Stimulated activated memory B cell treated with anti-CD40 and anti-IgM and Interleukin-4, amounts not matched to agents 10 μg/mL and 1 μg/mL and 100 μg/mL, for 72 hours (primary cell): ENCODE measurements at regions not wholly inside any gene's neighbourhood (a gene's known extent, or its start where the extent isn't known, plus 50 kb on each side); places are given as distances from the start of the nearest gene placed in this dataset.
"Not testable (repeated sequence)": the region's sequence is repeated elsewhere in the genome, so short reads cannot be mapped to it uniquely, and the experiment has no call there.

Experiments used
- ATAC-seq: fragments of 150-1000 bp; cut with Tn5 transposase; 2 replicates; pipeline ENCODE4 v1.10.0; 2021
- H3K27ac Mint-ChIP-seq: one replicate; pipeline ENCODE4 v1.8.0; 2022; ENCODE audit warnings: mild to moderate bottlenecking, mixed read lengths
- H3K27me3 Mint-ChIP-seq: one replicate; pipeline ENCODE4 v1.8.0; 2022; ENCODE audit warnings: mixed read lengths
- H3K36me3 Mint-ChIP-seq: one replicate; pipeline ENCODE4 v1.8.0; 2022; ENCODE audit warnings: mixed read lengths
- H3K4me1 Mint-ChIP-seq: one replicate; pipeline ENCODE4 v1.8.0; 2022; ENCODE audit warnings: mixed read lengths
- H3K4me3 Mint-ChIP-seq: one replicate; pipeline ENCODE4 v1.8.0; 2022; ENCODE audit warnings: mild to moderate bottlenecking, moderate library complexity, mixed read lengths
- H3K9me3 Mint-ChIP-seq: one replicate; pipeline ENCODE4 v1.8.0; 2022; ENCODE audit warnings: mixed read lengths

DNA sequence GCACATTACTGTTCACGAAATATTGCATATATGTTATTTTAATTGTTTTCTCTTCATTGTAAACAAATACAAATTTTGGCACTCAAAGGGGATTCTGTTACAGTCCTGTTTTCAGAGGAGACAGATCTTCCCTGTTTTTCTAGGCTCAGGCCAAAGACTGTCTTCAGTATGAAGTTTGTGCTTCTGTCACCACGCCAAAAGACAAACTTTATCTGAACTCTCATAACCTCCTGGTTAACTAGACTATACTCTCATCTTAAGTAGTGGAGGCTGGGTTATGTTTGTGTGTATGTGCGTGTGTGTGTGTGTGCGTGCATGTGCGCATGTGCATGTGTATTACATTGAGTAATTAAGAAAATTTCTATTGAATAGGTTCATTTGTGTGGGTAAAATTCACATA lies 676.8 kb upstream of the HS3ST1 start:
- Mint-ChIP-seq H3K9me3 (peaks cover 3% of the 10 kb centered on the region), H3K4me3 (no peak overlapping the region), H3K36me3 (no peaks in the 10 kb centered on the region), H3K27me3 (no peaks in the 10 kb centered on the region), H3K27ac (no peak overlapping the region), H3K4me1 (no peaks in the 10 kb centered on the region)
- ATAC-seq, result no peak

DNA sequence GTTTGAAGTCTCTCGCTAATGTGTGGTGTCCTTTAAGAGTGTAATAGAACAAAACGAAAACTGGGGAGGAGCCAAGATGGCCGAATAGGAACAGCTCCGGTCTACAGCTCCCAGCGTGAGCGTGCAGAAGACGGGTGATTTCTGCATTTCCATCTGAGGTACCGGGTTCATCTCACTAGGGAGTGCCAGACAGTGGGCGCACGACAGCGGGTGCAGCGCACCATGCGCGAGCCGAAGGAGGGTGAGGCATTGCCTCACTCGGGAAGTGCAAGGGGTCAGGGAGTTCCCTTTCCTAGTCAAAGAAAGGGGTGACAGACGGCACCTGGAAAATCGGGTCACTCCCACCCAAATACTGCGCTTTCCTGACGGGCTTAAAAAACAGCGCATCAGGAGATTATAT lies 661.2 kb upstream of the HS3ST1 start:
- not testable (repeated sequence) for H3K9me3 Mint-ChIP-seq, H3K27ac Mint-ChIP-seq, H3K27me3 Mint-ChIP-seq, H3K36me3 Mint-ChIP-seq, ATAC-seq, H3K4me3 Mint-ChIP-seq, H3K4me1 Mint-ChIP-seq

DNA sequence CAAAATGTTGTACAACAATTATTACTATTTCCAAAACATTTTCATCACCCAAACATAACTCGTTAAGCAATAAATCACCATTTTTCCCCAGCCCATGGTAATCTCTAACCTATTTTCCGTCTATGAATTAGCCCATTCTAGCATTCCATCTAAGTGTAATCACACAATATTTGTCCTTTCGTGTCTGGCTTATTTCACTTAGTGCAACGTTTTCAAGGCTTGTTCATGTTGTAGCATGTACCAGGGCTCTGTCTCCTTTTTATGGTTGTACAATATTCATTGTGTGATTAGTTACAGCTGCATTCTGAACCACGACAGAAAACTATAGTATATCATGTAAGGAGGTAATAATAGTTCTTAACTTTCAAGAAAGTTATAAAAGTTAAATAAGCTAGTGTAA lies 656.0 kb upstream of the HS3ST1 start:
- H3K36me3 Mint-ChIP-seq, result no peaks in the 10 kb centered on the region
- no peak overlapping the region for H3K27ac Mint-ChIP-seq
- H3K9me3 Mint-ChIP-seq, result no peaks in the 10 kb centered on the region
- ATAC-seq, result no peak
- no peaks in the 10 kb centered on the region for H3K4me1 Mint-ChIP-seq
- no peaks in the 10 kb centered on the region for H3K27me3 Mint-ChIP-seq
- no peak overlapping the region for H3K4me3 Mint-ChIP-seq

DNA sequence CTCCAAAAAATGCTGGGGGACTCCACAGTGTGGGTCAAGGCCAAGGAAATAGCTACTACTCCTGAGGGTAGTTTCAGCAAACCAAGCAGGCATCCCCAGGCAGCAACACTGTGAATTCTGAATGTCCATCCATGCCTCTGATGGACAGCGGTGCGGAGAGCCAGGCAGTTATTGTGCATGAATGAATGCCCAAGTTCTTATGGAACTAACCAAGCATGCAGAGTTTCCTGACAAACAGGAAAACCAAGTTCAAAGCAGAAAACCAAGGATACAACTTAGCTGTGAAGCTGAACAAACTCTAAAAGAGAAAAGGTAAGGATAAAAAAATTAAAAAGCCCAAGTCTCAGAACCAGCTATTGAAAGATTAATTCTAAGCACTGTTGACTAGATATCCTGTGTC lies 642.6 kb upstream of the HS3ST1 start:
- Mint-ChIP-seq H3K9me3 (peaks cover 3% of the 10 kb centered on the region), H3K4me1 (no peaks in the 10 kb centered on the region), H3K27me3 (no peaks in the 10 kb centered on the region), H3K36me3 (no peaks in the 10 kb centered on the region), H3K27ac (no peak overlapping the region), H3K4me3 (no peak overlapping the region)
- no peak for ATAC-seq

DNA sequence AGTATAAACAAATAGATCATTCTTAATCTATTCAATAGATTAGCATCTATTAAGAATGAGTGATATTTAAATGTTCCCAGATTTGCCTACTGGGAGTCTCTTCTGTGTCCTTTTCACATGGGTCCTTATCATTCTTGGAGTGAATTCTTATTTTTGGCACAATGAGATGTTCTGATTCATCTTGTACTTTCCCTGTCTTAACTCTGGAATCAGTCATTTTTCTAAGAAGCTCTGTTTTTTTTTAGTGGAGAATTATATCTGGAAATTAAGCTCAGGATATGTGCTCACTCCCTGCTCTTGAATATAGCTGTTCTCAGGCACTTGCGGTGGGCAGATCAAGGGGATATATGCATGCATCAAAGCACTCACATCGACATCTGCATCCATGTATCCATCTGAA lies 625.3 kb upstream of the HS3ST1 start:
- Mint-ChIP-seq H3K4me3 (no peak overlapping the region), H3K9me3 (peaks cover 9% of the 10 kb centered on the region), H3K27me3 (no peaks in the 10 kb centered on the region), H3K27ac (no peak overlapping the region), H3K4me1 (no peaks in the 10 kb centered on the region), H3K36me3 (no peaks in the 10 kb centered on the region)
- no peak for ATAC-seq

DNA sequence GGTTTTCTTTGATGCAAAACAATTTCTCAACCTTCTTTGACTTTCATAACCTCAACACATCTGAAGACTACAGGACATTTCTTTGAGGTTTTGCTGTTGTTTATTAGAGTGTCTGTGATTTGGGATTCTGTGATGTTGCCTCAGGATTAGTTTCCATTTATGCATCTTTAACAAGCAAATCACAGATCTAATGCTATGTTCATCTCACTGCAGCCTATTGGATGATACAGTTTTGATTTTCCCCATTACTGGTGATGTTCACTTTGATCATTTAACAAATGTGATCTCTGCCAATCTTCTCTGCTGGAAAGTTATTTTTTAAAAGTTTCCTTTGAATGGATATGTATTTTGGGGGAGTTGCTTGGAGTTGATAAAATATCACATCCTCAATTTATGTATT lies 624.9 kb upstream of the HS3ST1 start:
- no peak overlapping the region for H3K27ac Mint-ChIP-seq
- H3K27me3 Mint-ChIP-seq, result no peaks in the 10 kb centered on the region
- no peak for ATAC-seq
- H3K36me3 Mint-ChIP-seq, result no peaks in the 10 kb centered on the region
- peaks cover 9% of the 10 kb centered on the region for H3K9me3 Mint-ChIP-seq
- H3K4me3 Mint-ChIP-seq, result no peak overlapping the region
- no peaks in the 10 kb centered on the region for H3K4me1 Mint-ChIP-seq

DNA sequence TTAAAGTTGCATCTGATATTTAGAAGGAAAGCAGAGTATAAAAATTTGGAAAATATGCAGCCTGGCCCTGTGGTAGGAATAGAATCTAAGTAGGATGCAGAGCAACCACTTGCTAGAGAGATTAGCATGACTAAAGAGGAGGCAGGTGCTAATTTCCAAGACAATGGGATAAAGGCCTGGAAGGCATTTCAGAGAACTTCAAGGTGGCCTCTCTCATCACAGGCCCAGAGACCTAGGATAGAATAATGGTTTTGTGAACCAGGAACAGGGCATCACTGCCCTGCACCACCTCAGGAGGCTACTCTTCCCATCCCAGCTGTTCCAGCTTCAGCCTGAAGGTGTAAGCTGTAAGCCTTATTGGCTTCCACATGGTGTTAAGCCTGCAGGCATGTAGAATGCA lies 621.7 kb upstream of the HS3ST1 start:
- Mint-ChIP-seq H3K4me3 (no peak overlapping the region), H3K27ac (no peak overlapping the region), H3K36me3 (no peaks in the 10 kb centered on the region), H3K4me1 (no peaks in the 10 kb centered on the region), H3K9me3 (peaks cover 9% of the 10 kb centered on the region), H3K27me3 (no peaks in the 10 kb centered on the region)
- ATAC-seq, result no peak

DNA sequence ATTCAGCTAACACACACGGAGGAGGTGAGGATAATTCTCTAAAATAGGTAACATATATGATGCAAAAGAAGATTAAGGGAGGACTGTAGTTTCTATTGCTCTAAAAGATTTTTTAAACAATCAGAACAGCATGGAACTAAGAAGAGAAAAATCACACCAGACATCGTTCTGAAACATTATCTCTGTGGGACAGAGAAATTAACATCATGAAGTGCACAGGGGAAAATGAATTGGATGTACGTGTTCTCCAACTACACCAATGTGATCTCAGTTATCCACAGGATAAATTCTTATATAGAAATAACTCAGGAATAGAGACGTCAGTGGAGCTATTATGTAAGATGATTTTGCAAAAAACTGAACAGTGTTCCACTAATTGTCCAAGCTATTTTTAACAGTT lies 614.1 kb upstream of the HS3ST1 start:
- H3K4me3 Mint-ChIP-seq, result no peak overlapping the region
- no peaks in the 10 kb centered on the region for H3K4me1 Mint-ChIP-seq
- no peak overlapping the region for H3K27ac Mint-ChIP-seq
- H3K9me3 Mint-ChIP-seq, result peaks cover 11% of the 10 kb centered on the region
- H3K27me3 Mint-ChIP-seq, result no peaks in the 10 kb centered on the region
- H3K36me3 Mint-ChIP-seq, result no peaks in the 10 kb centered on the region
- no peak for ATAC-seq

DNA sequence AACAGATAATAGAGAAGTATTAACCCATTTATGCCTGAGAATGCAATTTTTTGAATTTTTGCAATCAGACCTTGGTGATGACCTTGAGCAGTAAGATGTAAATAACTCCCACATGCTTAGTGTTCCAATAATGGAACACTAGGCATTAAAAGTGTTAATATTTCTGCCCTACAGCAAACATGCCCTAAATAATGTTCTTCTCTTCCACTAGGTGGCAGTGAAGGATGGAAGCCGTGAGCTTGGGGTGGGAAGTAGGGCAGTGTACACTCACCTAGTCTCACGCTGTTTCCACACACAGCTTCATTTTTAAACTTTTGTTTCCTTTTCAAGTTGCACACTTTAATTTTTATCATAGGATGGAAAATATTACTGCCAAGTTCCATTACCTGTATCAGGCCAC lies 613.1 kb upstream of the HS3ST1 start:
- no peak for ATAC-seq
- Mint-ChIP-seq H3K27ac (no peak overlapping the region), H3K4me1 (no peaks in the 10 kb centered on the region), H3K4me3 (no peak overlapping the region), H3K27me3 (no peaks in the 10 kb centered on the region), H3K36me3 (no peaks in the 10 kb centered on the region), H3K9me3 (peaks cover 11% of the 10 kb centered on the region)

DNA sequence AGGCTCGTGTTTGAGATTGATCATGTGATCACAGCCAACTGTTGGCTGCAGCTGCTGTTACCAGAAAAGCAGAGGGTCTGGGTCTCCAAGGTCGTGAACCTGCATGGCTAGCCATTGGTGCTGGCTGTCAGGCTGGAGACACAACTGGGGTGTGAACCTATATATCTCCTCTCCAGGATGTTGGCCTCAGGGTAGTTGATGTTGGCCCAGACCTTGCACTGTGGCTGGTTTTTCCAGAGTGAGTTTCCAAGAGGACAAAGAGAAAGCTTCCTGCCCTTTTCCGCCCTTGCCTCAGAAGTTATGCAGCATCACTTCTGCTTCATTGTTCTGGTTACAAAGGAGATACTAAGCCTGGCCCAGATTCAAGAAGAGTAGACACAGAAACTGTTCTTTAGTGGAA lies 607.8 kb upstream of the HS3ST1 start:
- Mint-ChIP-seq H3K9me3 (peaks cover 7% of the 10 kb centered on the region), H3K36me3 (no peaks in the 10 kb centered on the region), H3K4me3 (no peak overlapping the region), H3K27me3 (no peaks in the 10 kb centered on the region), H3K4me1 (no peaks in the 10 kb centered on the region), H3K27ac (no peak overlapping the region)
- no peak for ATAC-seq

DNA sequence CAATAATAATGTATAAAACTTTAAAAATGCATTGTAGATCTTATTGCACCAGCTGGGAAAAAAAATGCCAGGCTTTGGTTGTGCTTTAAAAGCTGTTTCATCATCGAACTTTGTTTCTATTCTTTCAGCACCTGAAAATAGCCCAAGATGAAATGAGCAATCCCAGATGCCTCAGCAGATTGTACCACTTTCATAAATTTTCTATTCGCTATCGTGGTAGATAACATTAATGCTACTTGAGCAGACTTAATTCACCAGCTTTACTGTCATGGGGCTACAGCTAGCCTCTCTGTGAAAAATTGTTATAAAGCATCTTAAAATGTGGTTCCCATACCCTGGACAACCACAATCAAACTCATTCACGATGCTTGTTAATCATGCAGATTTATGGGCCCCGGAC lies 599.6 kb upstream of the HS3ST1 start:
- Mint-ChIP-seq H3K9me3 (peaks cover 6% of the 10 kb centered on the region), H3K4me1 (no peaks in the 10 kb centered on the region), H3K27me3 (no peaks in the 10 kb centered on the region), H3K36me3 (no peaks in the 10 kb centered on the region), H3K4me3 (no peak overlapping the region), H3K27ac (no peak overlapping the region)
- ATAC-seq, result no peak

DNA sequence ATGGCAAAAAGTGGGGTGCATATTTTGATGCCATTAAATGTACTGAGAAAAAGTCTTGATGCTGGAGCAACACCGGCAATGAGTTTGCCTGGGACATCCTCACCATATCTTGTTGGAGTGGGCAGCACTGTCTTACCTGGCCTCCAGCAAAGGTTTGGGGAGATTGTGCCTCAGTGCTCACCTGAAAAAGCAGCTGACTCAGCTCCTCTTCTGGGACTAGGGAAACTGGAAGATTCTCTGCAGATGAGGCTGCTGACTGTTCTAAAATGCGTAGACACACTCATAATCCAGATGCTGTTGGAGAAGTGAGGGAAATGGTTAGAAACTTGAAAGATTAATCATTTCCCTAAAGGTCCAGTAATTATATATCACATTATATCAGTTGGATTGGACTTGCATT lies 593.7 kb upstream of the HS3ST1 start:
- ATAC-seq, result no peak
- Mint-ChIP-seq H3K9me3 (peaks cover 11% of the 10 kb centered on the region), H3K36me3 (no peaks in the 10 kb centered on the region), H3K27ac (no peak overlapping the region), H3K4me1 (no peaks in the 10 kb centered on the region), H3K4me3 (no peak overlapping the region), H3K27me3 (no peaks in the 10 kb centered on the region)

DNA sequence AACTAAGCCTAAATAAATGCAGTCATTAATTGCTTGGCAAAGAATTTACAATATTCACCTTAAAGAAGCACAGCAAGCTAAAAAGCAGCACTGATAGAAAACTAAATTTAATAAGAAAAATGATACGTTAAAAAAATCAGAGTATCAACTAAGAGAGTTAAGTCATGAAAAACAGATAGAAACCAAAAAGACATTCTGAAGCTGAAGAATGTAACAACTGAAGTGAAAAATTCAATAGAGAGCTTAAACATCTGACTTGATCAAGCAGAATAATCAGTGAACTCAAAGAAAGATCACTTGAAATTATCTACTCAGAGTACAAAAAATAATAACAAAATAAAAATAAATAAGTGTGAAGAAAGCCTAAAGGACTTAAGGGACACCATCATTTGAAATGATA lies 588.0 kb upstream of the HS3ST1 start:
- H3K9me3 Mint-ChIP-seq, result peaks cover 16% of the 10 kb centered on the region
- H3K27me3 Mint-ChIP-seq, result no peaks in the 10 kb centered on the region
- no peaks in the 10 kb centered on the region for H3K36me3 Mint-ChIP-seq
- no peak overlapping the region for H3K27ac Mint-ChIP-seq
- ATAC-seq, result no peak
- H3K4me1 Mint-ChIP-seq, result no peaks in the 10 kb centered on the region
- H3K4me3 Mint-ChIP-seq, result no peak overlapping the region

DNA sequence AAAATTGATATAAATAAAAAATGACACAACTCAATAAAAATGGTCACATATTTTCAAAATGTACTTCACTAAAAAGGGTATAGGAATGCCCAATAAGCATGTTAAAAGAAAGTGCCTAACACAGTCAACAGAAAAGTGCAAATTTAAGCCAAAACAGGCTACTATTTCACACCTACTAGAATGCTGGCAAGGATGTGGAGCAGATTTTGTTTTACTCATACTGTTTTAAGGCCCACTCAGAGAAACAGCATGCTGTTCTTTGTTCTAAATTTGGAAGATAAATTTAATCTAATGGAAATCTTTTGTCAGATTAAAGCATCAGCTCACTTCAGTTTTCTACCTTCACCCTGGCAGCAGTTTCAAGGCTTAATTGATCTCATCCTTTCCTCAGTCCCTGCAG lies 576.8 kb upstream of the HS3ST1 start:
- ATAC-seq, result no peak
- no peaks in the 10 kb centered on the region for H3K27me3 Mint-ChIP-seq
- no peak overlapping the region for H3K27ac Mint-ChIP-seq
- H3K36me3 Mint-ChIP-seq, result no peaks in the 10 kb centered on the region
- H3K9me3 Mint-ChIP-seq, result no peaks in the 10 kb centered on the region
- no peak overlapping the region for H3K4me3 Mint-ChIP-seq
- no peaks in the 10 kb centered on the region for H3K4me1 Mint-ChIP-seq

DNA sequence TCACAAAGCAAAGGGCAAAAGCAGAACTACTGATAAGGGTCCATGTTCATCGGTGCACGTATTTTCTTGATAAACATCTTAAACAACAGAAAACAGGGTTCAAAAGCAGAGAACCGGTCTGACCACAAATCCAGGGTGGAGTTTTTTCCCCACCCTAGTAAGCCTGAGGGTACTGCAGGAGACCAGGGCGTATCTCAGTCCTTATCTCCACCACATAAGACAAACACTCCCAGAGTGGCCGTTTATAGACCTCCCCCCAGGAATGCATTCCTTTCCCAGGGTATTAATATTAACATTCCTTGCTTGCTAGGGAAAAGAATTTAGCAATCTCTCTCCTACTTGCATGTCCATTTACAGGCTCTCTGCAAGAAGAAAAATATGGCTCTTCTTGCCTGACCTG lies 567.9 kb upstream of the HS3ST1 start:
- H3K4me3 Mint-ChIP-seq, ATAC-seq, H3K27me3 Mint-ChIP-seq, H3K4me1 Mint-ChIP-seq, H3K9me3 Mint-ChIP-seq, H3K27ac Mint-ChIP-seq, H3K36me3 Mint-ChIP-seq: not testable (repeated sequence)

DNA sequence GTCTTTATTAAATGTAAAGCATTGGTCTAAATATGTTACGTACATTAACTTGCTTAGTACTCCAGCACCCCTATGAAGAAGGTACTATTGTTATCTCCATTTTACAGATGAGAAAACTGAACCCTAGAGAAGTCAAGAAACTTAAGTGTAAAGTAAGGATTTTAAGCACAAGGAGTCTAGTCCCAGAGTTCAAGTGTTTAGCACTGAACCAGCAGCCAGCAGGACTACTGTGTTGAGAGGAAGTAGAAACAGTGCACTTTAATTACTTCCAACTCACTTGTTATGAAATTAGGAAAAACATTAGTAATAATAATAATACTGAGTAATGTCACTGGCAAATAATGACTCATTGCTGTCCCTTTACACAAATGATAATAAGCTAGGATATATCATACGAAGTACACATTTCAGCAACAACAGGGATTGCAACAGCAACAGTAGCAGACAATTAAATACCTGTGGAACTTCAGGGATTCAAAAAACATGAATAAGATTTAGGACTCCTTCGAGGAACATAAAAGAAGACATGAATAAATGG lies 548.1 kb upstream of the HS3ST1 start:
- Mint-ChIP-seq H3K4me1 (no peaks in the 10 kb centered on the region), H3K9me3 (no peaks in the 10 kb centered on the region), H3K27ac (no peak overlapping the region), H3K27me3 (no peaks in the 10 kb centered on the region), H3K4me3 (no peak overlapping the region), H3K36me3 (no peaks in the 10 kb centered on the region)
- ATAC-seq, result no peak

DNA sequence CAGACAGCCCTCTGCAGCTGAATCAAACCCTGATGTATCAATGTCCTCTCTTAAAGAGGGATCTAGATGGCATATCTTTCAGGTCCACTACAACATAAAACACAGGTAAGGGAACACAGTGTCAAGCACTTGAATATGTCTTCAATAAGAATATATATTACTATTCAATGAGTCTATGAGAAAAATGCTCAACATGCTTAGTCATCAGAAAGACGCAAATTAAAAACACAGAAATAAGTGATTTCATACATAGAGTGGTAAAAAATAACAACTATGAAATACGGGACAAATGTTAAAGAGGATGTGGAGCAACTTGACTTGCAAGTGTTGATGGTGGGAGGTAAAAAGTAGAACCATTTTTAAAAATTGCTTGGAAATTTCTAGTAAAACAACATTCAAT lies 544.6 kb upstream of the HS3ST1 start:
- Mint-ChIP-seq H3K9me3 (no peaks in the 10 kb centered on the region), H3K4me3 (no peak overlapping the region), H3K36me3 (no peaks in the 10 kb centered on the region), H3K27ac (no peak overlapping the region), H3K27me3 (no peaks in the 10 kb centered on the region), H3K4me1 (no peaks in the 10 kb centered on the region)
- no peak for ATAC-seq
